GM18520 (cell line): ENCODE measurements at regions not wholly inside any gene's neighbourhood (a gene's known extent, or its start where the extent isn't known, plus 50 kb on each side); places are given as distances from the start of the nearest gene placed in this dataset.

Experiments
- ATAC-seq: cut with Tn5 transposase; IDR thresholded peaks from one replicate; pipeline ENCODE4 v1.9.1; 2021; ENCODE audit not compliant: unreplicated experiment

- no peak for ATAC-seq
Measured at GRCh38 chrX:38987198-38987651, 186.0 kb downstream of the MID1IP1 start.

- no peak for ATAC-seq
Measured at GRCh38 chrX:38988301-38988700, 187.0 kb downstream of the MID1IP1 start.

GRCh38 chrX:38989076-38989475, 187.8 kb downstream of the MID1IP1 start:
- no peak for ATAC-seq

GRCh38 chrX:38991656-38992440, 190.6 kb downstream of the MID1IP1 start:
- no peak for ATAC-seq

- ATAC-seq, result no peak
Measured at GRCh38 chrX:38992441-38993096, 191.3 kb downstream of the MID1IP1 start.

GRCh38 chrX:38993500-38993899, 192.2 kb downstream of the MID1IP1 start:
- ATAC-seq, result no peak

GRCh38 chrX:38999099-38999498, 197.8 kb downstream of the MID1IP1 start:
- ATAC-seq, result no peak

- no peak for ATAC-seq
Measured at GRCh38 chrX:38999967-39000745, 198.9 kb downstream of the MID1IP1 start.

- ATAC-seq, result no peak
Measured at GRCh38 chrX:39000802-39001201, 199.5 kb downstream of the MID1IP1 start.

GRCh38 chrX:39002466-39002865, 201.2 kb downstream of the MID1IP1 start:
- no peak for ATAC-seq

GRCh38 chrX:39008549-39008948, 207.3 kb downstream of the MID1IP1 start:
- ATAC-seq, result no peak

- no peak for ATAC-seq
Measured at GRCh38 chrX:39011454-39012221, 210.4 kb downstream of the MID1IP1 start.

- no peak for ATAC-seq
Measured at GRCh38 chrX:39012621-39013111, 211.4 kb downstream of the MID1IP1 start.

GRCh38 chrX:39016556-39016955, 215.3 kb downstream of the MID1IP1 start:
- ATAC-seq, result no peak

- ATAC-seq, result no peak
Measured at GRCh38 chrX:39017077-39017476, 215.8 kb downstream of the MID1IP1 start.

- no peak for ATAC-seq
Measured at GRCh38 chrX:39017716-39018115, 216.5 kb downstream of the MID1IP1 start.

- no peak for ATAC-seq
Measured at GRCh38 chrX:39018541-39018940, 217.3 kb downstream of the MID1IP1 start.

- no peak for ATAC-seq
Measured at GRCh38 chrX:39019056-39019455, 217.8 kb downstream of the MID1IP1 start.

- no peak for ATAC-seq
Measured at GRCh38 chrX:39020051-39020669, 218.9 kb downstream of the MID1IP1 start.

GRCh38 chrX:39022106-39022505, 220.8 kb downstream of the MID1IP1 start:
- ATAC-seq, result no peak
